ENCODE measurements at regions not wholly inside any gene's neighbourhood (a gene's known extent, or its start where the extent isn't known, plus 50 kb on each side); places are given as distances from the start of the nearest gene placed in this dataset.

- TF ChIP-seq CTCF (IDR thresholded peaks at IDR 0.05), result no peak
- no peak for TF ChIP-seq POLR2A (IDR thresholded peaks at IDR 0.05)
These were observed 571.0 kb upstream of the EEF2KMT start for GRCh38 chr16:5668553-5668952.

Measured in vagina (tissue), 2 donors.